Adrenal gland (tissue), 5 donors: ENCODE measurements at regions not wholly inside any gene's neighbourhood (a gene's known extent, or its start where the extent isn't known, plus 50 kb on each side); places are given as distances from the start of the nearest gene placed in this dataset.

Experiments used
- CTCF ChIP-seq, 6 experiments: fragments of 450-650 bp in 4 of 6; fragments of 200-600 bp in 2 of 6; sonication (generic) in 1 of 6; IDR thresholded peaks; 1 replicate in 5 of 6; 2 replicates in 1 of 6; pipeline versions ENCODE4 v1.5.1 to v1.8.0; 2016 to 2021; ENCODE audit warnings: antibody characterized with exemption in 6 of 6, mild to moderate bottlenecking in 2 of 6, moderate library complexity in 1 of 6
- POLR2A ChIP-seq, 2 donors: fragments of 450-650 bp; IDR thresholded peaks; one replicate each; pipeline ENCODE4 v1.6.1; 2017; ENCODE audit warnings: antibody characterized with exemption in 2 of 2, mild to moderate bottlenecking in 2 of 2, moderate library complexity in 1 of 2
- donor health status: DM: no; HTN: no; CAD: no.

- TF ChIP-seq POLR2A (IDR thresholded peaks at IDR 0.05): no peak
- TF ChIP-seq CTCF (IDR thresholded peaks at IDR 0.05): no peak
These were observed 312.3 kb downstream of the SATB1 start for GRCh38 chr3:18112674-18113375.
